ENCODE measurements at regions not wholly inside any gene's neighbourhood (a gene's known extent, or its start where the extent isn't known, plus 50 kb on each side); places are given as distances from the start of the nearest gene placed in this dataset.

DNA sequence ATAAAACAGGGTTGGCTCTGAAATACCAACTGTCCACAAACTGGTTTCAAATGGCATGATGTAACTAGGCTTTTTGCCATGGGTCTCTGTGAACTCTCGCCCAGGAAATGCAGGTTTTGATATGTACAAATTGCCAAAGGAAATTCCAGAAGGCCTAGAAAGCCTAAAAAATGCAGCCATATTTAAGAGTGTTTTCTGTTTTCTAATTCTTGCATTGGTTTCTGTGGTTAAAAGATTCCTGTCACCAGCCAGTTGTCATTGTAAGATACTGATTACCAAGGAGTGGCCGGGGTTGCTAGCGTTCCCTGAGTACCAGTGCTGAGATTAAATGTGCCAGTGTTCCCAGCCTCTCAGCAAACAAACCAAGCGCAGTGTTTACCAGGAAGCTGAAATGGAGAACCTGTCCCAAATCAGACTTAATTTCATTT, 53.9 kb upstream of the SORBS2 start:
- H3K36me3 ChIP-seq (ENCODE audit: control insufficient read depth in 2 of 2, extremely low read depth in 1 of 2, insufficient read depth in 2 of 2, low read length in 2 of 2) = no peaks in the 10 kb centered on the region
- no peaks in the 10 kb centered on the region for H3K9me1 ChIP-seq (ENCODE audit: control insufficient read depth, extremely low read depth, insufficient read depth, low read length)
- H3K9ac ChIP-seq (ENCODE audit: control insufficient read depth, extremely low read depth, insufficient read depth, low read length) = peak overlapping the region; percentile 18
- FAIRE-seq (peak; percentile 48), DNase-seq (ENCODE audit: low read depth, low spot score) (no peak)
- H3K4me2 ChIP-seq (ENCODE audit: control insufficient read depth, extremely low read depth, insufficient read depth, low read depth, low read length) = peak overlapping the region; percentile 57
- H3K27ac ChIP-seq (ENCODE audit: control insufficient read depth, insufficient read depth, low read length) = no peak overlapping the region
- H3K79me2 ChIP-seq (ENCODE audit: control insufficient read depth, insufficient read depth, low read length) = no peaks in the 10 kb centered on the region
- H3K4me1 ChIP-seq (ENCODE audit: control insufficient read depth, extremely low read depth, insufficient read depth, low read length) = peaks cover 4% of the 10 kb centered on the region
- no peak overlapping the region for H3K4me3 ChIP-seq (ENCODE audit: control insufficient read depth in 2 of 3, extremely low read depth in 1 of 3, insufficient read depth in 2 of 3, low read depth in 1 of 3, low read length in 3 of 3)
- H3K27me3 ChIP-seq (ENCODE audit: control insufficient read depth, extremely low read depth, insufficient read depth, low read length) = no peaks in the 10 kb centered on the region
- TF ChIP-seq EZH2 (IDR thresholded peaks at IDR 0.05; ENCODE audit: low read length) = no peak
- TF ChIP-seq, protein P1, sequence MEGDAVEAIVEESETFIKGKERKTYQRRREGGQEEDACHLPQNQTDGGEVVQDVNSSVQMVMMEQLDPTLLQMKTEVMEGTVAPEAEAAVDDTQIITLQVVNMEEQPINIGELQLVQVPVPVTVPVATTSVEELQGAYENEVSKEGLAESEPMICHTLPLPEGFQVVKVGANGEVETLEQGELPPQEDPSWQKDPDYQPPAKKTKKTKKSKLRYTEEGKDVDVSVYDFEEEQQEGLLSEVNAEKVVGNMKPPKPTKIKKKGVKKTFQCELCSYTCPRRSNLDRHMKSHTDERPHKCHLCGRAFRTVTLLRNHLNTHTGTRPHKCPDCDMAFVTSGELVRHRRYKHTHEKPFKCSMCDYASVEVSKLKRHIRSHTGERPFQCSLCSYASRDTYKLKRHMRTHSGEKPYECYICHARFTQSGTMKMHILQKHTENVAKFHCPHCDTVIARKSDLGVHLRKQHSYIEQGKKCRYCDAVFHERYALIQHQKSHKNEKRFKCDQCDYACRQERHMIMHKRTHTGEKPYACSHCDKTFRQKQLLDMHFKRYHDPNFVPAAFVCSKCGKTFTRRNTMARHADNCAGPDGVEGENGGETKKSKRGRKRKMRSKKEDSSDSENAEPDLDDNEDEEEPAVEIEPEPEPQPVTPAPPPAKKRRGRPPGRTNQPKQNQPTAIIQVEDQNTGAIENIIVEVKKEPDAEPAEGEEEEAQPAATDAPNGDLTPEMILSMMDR (optimal IDR thresholded peaks at IDR 0.05 in 1 of 3, IDR thresholded peaks at IDR 0.05 in 1 of 3, conservative IDR thresholded peaks at IDR 0.05 in 1 of 3; ENCODE audit: extremely low read depth in 1 of 3, insufficient read depth in 2 of 3, low read length in 3 of 3) = no peak
- H4K20me1 ChIP-seq (ENCODE audit: control insufficient read depth, extremely low read depth, insufficient read depth, low read length) = no peaks in the 10 kb centered on the region
- H2AFZ ChIP-seq (ENCODE audit: control insufficient read depth, low read length) = peak overlapping the region; percentile 77
- dilution Hi-C loops (cut with MboI; ENCODE audit: extremely low pct_ligation_motif_present, low sequenced_read_pairs) = no loop called here
- no peaks in the 10 kb centered on the region for H3K9me3 ChIP-seq (ENCODE audit: control insufficient read depth, low read depth, low read length)

DNA sequence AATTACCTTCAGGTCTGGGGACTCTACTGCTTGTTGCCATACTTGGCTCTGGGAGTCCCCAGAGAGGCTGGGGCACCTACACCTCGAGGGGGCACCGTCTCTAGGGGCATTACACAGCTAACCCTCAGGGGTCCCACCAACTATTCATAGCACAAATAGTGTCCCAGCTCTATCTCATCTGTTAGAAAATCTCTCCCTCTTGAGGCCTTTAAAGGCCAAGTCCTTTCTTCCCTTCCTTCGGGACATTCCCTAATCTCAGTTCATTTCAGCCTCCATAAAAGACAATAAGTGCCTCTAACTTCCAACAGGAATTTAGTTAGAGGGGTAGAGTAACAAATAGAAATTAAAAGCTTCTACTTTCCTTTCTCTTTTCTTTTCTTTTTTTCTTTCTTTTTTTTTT, 55.8 kb upstream of the SORBS2 start:
- no peaks in the 10 kb centered on the region for H3K27me3 ChIP-seq (ENCODE audit: control insufficient read depth, extremely low read depth, insufficient read depth, low read length)
- H3K4me2 ChIP-seq (ENCODE audit: control insufficient read depth, extremely low read depth, insufficient read depth, low read depth, low read length) = no peak overlapping the region
- no peaks in the 10 kb centered on the region for H3K36me3 ChIP-seq (ENCODE audit: control insufficient read depth in 2 of 2, extremely low read depth in 1 of 2, insufficient read depth in 2 of 2, low read length in 2 of 2)
- TF ChIP-seq, protein P1 (optimal IDR thresholded peaks at IDR 0.05 in 1 of 3, IDR thresholded peaks at IDR 0.05 in 1 of 3, conservative IDR thresholded peaks at IDR 0.05 in 1 of 3; ENCODE audit: extremely low read depth in 1 of 3, insufficient read depth in 2 of 3, low read length in 3 of 3) = no peak
- no peak for TF ChIP-seq EZH2 (IDR thresholded peaks at IDR 0.05; ENCODE audit: low read length)
- no peaks in the 10 kb centered on the region for H3K79me2 ChIP-seq (ENCODE audit: control insufficient read depth, insufficient read depth, low read length)
- H3K9me1 ChIP-seq (ENCODE audit: control insufficient read depth, extremely low read depth, insufficient read depth, low read length) = no peaks in the 10 kb centered on the region
- no peak overlapping the region for H3K27ac ChIP-seq (ENCODE audit: control insufficient read depth, insufficient read depth, low read length)
- DNase-seq (ENCODE audit: low read depth, low spot score) (no peak), FAIRE-seq (no peak)
- no peaks in the 10 kb centered on the region for H4K20me1 ChIP-seq (ENCODE audit: control insufficient read depth, extremely low read depth, insufficient read depth, low read length)
- no peak overlapping the region for H3K9ac ChIP-seq (ENCODE audit: control insufficient read depth, extremely low read depth, insufficient read depth, low read length)
- no peak overlapping the region for H3K4me3 ChIP-seq (ENCODE audit: control insufficient read depth in 2 of 3, extremely low read depth in 1 of 3, insufficient read depth in 2 of 3, low read depth in 1 of 3, low read length in 3 of 3)
- no peaks in the 10 kb centered on the region for H3K9me3 ChIP-seq (ENCODE audit: control insufficient read depth, low read depth, low read length)
- peaks cover 4% of the 10 kb centered on the region for H3K4me1 ChIP-seq (ENCODE audit: control insufficient read depth, extremely low read depth, insufficient read depth, low read length)
- dilution Hi-C loops (cut with MboI; ENCODE audit: extremely low pct_ligation_motif_present, low sequenced_read_pairs) = no loop called here
- no peak overlapping the region for H2AFZ ChIP-seq (ENCODE audit: control insufficient read depth, low read length)
